OCI-M1 (cell line): ENCODE measurements at regions not wholly inside any gene's neighbourhood (a gene's known extent, or its start where the extent isn't known, plus 50 kb on each side); places are given as distances from the start of the nearest gene placed in this dataset.

Experiments
- DNase-seq: peaks from one replicate; lab custom pipeline; 2025; lab: John Stamatoyannopoulos, UW

DNA sequence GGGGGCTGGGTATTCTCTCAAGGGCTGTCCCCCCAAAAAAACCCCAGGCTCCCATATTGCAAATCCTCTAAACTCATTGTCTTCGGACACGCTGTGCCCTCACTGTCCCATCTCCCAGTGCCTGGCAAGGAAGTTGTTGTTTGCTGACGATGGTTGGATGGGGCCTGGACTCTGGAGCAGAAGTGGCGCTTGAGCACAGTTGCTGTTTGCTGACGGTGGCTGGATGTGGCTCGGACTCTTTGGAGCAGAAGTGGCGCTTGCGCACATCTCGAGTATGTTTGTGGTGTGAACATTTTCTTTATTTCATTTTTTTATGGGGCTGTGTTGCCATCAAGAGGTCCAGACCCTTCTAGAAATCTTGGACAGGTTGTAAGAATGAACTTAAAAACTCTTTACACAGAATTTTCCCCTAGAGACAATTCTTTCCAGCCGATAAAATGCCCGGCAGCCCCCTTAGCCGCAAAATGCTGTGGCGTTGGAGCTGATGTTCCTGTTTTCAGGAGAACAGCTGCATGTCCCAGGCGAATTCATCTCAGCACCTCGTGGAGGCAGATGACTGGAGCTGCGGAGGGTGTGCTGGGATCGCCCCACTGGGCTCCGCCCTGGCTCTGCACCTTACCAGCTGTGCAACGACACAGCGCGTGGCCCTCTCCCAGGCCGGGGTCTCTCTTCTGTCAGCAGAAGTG, 1167.4 kb downstream of the BRD1 start:
- no peak for DNase-seq

DNA sequence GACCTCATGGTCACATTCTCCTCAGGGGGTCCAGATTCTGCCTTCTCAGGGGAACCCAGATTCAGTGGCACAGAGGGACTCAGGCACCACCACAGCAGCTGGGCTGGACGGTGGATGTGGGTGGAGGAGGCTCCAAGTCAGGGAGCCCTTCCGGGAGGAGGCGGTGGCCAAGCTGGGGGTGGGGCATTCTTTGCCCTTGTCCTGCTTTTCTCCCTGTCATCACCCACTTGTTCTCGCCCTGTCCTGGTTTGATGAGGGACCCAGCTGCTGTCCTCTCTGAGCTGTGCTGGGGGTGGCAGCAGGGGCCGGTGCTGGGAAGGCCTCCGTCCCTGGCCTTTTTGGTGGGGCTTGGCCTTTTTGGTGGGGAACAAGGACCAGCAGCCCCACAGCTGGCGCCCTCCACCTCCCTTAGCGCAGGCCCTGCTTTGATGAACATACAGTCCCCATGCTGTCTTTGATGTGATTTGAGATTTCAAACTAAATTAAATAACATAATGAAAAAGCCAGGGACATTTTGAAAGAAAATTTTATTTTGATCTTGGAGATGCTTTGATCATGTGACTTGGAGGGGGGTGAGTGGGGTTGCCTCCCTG, 1168.2 kb downstream of the BRD1 start:
- no peak for DNase-seq

DNA sequence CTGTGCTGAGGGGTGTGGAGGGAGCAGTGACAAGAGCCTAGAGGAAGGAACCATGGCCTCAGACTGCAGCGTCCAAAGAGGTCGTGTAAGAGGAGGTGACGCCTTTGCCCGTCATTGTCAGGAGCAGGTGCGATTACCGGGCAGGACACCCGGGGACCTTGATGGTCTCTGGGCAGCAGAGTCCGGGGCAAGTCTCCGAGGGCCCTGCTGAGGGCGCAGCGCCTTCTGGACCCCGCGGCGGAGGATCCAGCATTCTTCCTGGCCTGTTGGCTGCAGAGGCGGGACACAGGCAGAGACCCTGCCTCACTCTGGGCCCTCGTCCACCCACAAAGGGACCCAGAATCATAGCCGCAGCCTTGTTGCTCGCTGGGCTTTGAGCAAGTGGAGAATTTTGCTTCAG, 1168.8 kb downstream of the BRD1 start:
- no peak for DNase-seq

DNA sequence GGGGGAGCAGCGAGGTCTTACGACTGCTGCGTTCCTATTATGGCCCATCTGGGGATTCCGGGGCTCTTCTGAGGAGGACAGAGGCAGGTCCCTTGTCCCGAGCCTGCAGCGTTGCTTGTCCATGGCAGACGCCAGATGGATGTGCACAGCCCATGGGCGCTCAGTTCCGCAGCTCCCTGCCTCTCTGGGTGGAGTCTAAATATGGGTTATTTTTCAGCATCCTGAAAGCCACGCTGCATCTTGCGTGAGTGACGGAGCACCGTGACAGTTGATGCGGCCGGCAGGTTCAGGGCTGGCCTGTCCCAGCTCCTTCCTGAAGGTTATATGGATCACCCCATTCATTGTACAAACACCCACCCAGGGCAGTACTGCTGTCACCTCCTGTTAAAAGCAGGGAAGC, 1169.4 kb downstream of the BRD1 start:
- no peak for DNase-seq

DNA sequence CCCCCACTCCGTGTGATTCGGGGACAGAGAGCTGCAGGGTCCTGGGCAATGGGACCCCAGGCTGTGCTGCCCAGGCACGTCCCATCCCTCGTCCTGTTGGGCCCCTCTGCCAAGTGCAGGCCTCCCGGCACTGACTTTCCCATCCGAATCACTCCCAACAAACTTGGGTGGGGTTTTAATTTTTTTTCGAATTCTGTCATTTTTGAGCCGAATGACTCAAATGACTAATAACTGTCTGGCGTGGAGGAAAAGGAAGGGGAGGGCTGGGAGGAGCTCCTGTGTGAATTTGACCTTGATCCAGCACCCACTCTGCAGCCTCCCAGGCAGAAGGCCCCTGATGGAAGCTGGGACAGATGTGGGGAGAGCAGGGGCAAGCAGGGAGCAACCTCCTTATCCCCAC, 1173.2 kb downstream of the BRD1 start:
- DNase-seq, result no peak

DNA sequence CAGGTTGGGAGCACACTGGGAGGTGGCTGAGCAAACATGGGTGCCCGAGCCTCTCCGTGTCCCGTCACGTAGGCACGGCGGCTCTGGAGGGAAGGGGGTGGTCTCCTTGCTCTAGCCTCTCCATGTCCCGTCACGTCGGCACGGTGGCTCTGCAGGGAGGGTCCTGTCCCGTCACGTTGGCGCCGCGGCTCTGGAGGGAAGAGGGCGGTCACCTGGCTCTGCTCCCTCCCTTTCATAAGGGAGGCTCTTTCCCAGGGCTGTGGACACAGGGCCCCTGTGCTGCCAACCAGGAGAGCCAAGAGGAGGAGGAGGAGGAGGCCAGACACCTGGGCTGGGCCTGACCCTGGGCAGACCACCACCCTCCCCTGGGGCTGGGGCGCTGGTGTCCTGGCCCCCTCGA, 1173.7 kb downstream of the BRD1 start:
- DNase-seq, result no peak

DNA sequence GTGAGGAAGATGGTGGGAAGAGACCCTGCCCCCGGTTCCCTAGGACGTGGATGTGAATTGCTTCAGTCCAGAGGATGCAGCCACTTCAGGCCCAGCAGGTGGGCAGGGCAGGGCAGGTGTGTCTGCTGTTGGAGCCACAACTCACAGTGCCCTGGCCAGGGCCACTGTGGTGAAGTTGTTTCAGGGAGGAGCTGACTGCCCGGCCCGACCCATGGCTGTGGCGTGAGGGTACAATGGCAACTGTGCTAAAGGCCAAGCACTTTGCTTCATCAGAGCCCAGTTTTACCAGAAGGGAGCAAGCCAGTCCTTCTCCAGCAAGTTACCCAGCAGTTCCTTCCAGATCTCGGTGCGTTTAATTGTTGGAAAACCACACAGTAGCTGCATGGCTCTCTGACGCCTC, 1174.4 kb downstream of the BRD1 start:
- no peak for DNase-seq

DNA sequence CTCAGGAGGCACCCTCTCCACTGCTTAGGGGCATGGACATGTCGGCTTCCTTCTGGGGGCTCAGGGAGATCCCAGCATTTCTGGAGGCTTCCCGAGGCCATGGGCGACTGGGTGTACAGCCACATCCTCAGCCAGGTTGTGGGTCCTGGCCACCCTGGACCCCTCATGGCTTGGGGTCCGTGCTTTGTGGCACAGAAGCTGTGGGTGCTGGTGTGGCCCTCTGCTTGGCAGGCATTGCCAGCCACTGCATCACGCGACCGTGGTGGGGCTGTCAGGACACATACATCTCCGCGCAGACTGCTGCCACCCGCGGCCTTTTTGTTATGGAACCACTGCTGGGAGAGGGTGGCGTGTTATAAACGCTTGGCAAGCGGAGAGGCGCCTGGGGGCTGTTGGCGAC, 1174.9 kb downstream of the BRD1 start:
- no peak for DNase-seq

DNA sequence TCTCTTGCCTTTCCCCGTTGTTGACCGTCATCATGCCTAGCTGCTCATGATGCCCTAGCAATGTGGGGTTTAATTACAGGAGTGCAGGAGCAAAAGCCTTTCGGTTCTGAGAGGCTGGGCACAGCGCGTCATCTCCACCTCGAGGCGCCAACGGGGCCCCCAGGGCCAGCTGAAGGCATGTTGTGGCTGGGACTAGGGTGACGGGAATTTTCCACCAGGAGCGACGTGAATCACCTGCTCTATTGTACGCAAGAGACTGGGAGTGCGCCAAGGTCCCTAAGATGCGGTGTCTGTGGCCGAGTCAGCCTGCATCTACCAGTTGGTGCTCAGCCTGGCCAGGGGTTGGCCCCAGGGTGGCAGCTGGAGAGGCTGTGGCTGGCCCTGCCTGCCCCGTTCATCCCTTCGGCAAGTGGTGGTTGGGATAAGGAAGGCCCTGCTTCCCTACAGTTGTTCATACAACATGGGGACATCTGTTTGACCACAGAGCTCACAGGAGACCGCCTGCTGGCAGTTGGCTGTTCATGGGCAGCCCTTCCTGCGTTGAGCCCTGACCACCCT, 1175.6 kb downstream of the BRD1 start:
- no peak for DNase-seq

DNA sequence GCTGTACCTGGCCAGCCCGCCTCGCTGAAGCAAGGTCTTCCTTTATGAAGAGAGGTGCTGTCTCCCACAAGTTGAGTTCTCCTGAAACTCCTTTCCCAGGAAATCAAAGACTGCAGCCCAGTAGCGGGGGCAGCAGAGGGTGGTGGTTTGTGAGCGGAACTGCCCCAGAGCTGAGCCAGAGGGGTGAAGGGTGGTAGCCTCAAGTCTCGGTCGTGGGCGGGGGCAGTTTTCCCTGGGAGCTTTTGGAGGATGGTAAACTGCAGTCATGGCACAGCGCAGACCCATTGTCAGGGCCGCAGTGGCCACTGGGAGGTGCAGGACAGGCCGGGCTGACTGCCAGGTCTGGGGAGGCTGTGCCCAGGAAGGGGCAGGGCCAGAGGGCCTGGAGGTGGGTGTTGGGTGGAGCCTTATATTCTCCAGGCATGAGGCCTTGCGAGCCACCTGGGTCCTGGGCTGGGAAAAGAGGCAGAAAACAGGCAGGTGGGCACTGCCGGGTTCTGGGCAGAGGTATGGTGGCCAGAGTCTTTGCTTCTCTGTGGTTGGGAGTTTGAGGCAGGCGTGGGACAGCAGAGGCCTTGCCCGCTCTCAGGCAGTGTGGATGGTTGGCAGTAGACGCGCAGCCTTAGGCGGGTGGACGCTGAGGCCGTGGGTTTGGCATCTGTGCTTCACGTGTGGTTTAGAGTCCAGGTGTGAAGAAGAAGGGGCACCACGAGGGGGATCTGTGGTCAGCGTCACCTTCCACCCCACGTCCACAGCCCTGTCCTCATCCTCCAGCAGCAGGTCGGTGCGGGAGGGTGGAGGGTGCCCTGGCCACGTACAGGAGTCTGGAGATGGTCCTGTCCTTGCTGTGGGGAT, 1176.4 kb downstream of the BRD1 start:
- no peak for DNase-seq

DNA sequence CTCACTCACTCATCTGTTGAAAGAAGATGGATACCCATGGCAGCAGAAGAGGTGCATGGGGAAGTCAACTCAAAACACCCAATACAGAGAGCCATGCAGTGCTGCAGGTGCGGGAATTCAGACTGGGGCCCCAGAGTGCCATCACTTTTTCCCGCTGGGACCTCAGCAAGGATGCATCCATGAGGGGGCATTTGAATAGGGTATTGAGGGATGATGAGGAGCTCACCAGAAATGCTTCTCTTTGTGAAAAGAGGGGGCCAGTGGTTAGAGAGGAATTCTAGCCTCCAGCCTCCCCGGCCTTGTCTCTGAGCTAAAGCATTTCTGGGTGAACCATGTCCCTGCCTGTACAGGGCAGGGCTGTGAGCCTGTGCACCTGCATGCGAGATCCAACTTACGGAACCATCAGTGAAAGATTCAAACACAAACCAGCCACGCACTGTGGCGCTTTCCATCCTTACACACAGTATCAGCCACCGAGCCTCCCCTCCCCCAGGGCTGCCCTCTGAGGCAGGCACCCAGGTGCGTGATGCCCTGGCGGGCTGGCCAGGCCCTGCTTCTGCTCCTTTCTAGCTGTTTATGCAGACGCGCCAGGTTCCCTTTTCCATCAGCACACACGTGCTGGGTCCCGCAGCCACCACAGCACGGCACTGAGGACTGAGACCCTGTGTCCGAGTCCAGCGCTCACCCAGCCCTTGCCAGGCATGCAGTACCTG, 1177.2 kb downstream of the BRD1 start:
- DNase-seq, result no peak

DNA sequence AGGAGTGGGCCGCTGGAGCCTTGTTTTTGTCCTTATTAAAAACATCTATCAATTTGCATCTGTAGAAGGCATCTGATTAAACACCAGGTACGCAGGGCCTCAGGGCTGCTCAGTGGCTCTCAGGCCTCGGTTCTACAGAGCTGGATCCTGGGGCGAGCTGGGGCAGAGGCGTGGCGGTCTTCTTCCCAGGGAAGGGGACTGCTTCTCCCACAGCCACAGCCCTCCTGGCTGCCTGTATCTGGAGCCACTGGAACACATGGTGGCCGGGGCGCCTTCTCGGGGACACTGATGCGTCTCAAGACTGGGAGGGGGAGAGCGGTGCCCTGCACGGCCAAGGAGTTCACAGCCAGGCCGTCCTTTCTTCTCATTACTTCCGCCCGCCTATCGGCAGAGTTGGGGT, 1178.2 kb downstream of the BRD1 start:
- DNase-seq, result no peak

DNA sequence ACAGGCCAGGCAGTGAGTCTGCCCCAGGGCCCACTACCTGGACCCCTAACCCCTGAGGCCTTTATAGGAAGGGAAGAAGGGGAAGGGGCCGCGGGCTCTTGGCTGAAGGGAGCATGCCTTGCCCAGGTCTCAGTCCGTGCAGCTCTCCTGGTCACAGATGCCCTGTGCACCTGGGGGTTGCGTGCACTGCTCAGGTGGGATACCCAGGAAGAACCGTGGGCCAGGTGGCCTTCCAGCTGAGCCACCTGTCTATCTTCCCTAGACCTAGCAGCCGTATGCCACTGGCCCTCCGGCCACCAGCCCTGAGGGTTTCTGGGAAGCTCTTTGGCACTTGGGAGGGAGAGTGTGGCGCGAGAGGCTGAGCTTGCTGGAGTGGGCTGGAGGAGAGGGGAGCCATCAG, 1178.6 kb downstream of the BRD1 start:
- DNase-seq, result no peak

DNA sequence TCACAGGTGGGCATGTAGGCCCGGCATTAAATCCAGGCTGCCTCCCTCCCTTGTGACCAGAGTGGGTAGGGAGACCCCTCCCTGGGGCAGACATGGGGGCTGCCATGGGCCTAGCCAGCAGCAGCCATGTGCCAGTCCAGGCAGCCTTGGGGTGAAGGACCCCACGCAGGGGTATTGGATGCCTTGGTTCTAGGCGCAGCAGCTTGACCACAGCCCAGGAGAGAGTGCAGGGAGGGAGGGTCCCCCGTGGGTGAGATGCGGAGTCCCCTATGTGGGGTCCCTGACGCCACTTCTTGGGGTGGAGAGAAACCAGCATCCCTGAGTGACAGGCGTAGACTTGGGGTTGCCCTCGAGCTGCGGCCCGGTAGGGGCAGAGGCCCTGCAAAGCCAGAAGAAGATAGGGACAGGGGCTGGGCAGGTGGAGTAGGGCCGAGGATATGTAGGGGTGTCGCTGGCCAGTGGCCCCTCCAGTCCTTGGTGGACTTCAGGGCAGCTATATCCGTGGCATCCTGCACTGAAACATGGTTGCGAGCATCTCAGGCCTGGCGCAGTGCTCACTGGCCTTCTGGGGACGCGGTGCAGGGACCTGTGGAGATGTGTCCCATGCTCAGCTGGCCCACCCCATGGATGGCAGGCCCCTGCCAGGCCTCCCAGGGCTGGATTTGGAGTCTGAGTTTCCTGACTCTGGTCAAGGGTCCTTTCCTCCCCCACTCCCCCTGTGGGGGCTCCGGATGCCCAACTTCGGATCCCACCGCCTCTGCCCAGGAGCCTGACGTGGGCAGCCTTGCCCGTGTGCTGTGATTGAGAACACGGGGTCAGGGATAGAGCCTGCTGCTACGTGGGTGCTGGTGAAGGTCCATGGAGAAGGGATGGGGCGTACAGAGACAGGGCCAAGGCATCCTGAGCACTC, 1179.8 kb downstream of the BRD1 start:
- DNase-seq, result no peak

DNA sequence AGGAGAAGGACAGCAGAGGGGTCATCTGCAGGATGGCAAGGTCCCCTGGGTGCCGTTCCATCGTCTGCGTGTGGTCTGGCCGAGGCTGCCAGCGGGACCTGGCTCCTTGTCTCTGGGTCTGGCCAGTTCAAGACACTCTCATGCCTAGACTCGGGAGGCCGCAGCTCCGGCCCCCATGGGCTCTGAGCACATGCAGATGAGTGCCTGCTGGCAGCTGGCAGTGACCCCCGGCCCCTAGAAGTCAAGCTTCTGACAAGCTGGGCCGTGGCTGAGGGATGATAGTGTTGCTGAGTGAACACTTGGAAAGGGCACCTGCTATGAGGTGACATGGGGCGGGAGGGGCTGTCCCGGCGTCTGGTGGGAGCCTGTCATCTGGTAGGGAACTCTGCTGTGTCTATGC, 1180.6 kb downstream of the BRD1 start:
- DNase-seq, result no peak

DNA sequence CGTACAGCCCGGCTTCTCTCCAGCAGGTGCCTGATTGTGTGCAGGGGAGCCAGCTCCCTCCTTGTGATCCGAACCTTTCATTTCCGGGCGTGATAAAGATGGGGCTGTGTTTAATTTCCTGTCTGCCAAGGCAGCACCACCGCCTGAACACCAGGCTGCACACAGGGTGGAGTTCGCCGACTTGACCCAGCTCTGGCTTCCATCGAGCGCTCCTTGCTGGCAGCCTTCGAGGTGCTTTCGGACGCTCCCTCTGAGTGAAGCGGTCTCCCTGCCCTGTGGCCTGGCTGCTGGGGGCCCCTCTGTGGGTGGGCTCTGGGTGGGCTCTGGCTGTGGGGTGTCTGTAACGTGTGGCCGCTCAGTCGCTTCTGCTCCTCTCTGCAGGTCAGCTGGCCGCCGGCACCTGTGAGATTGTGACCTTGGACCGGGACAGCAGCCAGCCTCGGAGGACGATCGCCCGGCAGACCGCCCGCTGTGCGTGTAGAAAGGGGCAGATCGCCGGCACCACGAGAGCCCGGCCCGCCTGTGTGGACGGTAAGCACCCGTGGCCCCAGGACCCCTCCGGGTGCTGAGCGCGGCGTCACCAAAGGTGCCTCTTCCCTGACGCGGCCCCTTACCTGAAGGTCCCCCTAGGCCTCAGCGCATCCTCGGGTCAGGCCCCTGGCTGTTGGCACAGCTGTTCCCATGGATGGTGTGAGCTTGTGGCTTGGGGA, 1181.3 kb downstream of the BRD1 start:
- DNase-seq, result no peak

DNA sequence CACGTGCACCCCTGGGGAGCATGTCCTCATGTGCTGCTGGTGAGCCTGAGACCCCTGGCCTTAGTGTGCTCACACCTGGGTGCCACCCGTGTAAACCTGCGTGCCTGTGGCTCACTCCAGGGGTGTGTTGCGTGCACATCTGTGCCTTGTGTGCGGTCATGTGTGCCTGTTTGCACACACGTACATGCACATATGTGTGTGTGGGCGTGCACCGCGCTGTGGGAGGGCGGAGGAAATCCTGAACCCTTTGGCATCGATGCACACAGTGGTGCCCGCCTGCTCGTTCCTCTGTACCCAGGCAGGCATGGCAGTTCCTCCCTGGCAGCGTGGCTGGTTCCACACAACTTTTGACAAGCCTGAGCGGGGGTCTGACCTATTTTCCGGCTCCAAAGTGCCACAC, 1181.9 kb downstream of the BRD1 start:
- DNase-seq, result no peak

DNA sequence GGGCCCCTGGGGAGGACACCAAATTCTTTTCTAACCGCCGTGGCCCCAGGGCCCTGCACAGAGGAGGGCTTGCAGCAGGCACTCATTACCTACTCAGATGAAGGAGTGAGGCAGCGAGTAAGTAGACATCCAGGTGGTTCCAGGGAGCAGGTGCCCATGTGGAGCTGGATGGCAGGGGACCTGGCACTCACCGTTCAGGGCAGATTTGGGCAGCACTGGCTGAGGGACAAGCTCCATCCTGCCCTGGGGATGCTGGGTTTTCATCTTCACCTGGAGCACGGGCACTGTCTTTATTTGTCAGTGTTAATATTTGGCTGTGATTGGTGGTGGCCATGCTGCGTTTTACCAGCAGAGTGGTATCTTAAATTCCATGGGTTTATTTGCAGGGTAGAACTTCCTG, 1182.7 kb downstream of the BRD1 start:
- no peak for DNase-seq

DNA sequence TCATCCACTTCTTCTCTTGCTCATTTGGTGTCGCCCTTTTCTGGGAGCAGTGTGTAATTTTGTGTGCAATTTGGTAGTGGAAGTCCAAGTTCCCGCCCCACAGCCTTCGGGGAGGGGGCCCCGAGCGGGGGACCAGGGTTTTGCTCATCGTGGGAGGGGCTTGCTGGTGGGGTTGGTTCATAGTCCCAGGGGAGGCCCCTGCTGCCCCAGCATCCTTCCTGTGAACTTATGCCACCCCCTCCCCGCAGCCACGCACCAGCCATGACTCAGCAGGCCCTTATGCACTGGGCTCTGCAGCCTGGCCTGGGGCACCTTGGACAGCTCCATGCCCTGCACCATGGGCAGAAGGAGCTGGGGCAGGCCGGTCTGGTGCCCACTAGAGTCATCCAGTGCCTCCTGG, 1183.6 kb downstream of the BRD1 start:
- DNase-seq, result no peak

DNA sequence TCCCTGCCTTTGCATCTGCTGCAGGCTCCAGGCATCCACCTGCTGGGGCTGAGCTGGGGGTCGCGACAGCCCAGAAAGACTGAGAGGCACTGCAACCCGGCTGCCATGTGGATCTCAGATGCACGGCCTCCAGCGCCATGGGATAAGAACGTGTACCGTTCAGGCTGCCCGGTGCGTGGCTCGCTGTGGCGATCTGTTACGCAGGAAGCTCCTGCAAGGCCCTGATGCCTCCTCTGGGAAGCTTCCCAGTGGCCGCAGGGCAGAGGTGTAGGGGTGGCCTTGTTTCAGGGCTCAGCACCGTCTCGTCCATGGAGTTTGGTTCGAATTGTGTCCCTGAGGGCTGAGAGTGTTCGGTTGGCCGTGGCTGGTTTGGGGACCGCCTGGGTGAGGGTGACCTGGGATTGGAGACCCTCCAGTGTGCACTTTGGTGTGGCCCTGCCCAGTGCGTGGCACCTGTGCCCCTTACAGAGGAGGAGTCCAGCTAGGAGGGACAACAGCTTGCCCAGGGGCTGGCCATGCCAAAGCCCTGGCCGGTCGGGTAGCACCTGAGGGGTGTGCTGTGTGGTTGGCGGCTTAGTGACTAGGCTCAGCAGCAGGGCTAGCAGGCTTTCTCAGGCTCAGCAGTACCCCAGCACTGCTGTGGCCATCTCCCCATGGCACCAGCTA, 1184.5 kb downstream of the BRD1 start:
- no peak for DNase-seq
